ENCODE measurements at regions not wholly inside any gene's neighbourhood (a gene's known extent, or its start where the extent isn't known, plus 50 kb on each side); places are given as distances from the start of the nearest gene placed in this dataset.
A peak's percentile ranks its signal among the peaks of the same experiment; 100 is the strongest.

DNA sequence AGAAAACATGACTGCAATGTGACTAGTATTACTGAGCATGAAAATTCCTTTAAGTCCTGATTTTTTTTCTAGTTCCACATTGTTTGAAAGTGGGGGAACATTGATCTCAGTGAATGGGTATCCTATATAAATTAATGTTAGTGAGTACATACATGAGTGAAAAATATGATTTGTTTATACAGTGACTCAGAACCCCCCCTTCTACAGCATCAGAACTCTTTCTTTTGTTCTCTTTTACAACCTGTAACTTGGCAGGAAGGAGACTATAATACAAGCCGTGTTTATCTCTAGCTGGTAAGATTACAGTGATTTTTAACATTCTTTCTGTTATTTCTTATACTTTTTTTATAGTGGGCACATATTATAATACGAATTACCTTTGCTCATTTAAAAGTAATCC is 384.7 kb downstream of the PDCD6IP start:
- Histone ChIP-seq H3K4me2 (ENCODE audit: low read length) (peak overlapping the region; percentile 42), H3K9me3 (ENCODE audit: insufficient read depth, low read length) (no peaks in the 10 kb centered on the region), H3K4me3 (ENCODE audit: low read length) (no peak overlapping the region), H3K4me1 (ENCODE audit: low read length) (peaks cover 68% of the 10 kb centered on the region), H2AFZ (ENCODE audit: low read depth, low read length) (no peak overlapping the region), H4K20me1 (ENCODE audit: insufficient read depth, low read length) (no peaks in the 10 kb centered on the region), H3K27me3 (ENCODE audit: low read depth, low read length) (no peaks in the 10 kb centered on the region), H3K9ac (ENCODE audit: low read length) (no peak overlapping the region), H3K79me2 (ENCODE audit: low read length) (no peaks in the 10 kb centered on the region), H3K27ac (ENCODE audit: low read length) (peak overlapping the region; percentile 50), H3K36me3 (replicated peaks; ENCODE audit: low read depth, low read length) (no peaks in the 10 kb centered on the region)
- TF ChIP-seq EZH2phosphoT487 (IDR thresholded peaks at IDR 0.05; ENCODE audit: low read depth), result no peak

- Histone ChIP-seq H2AFZ (ENCODE audit: low read depth, low read length) (no peak overlapping the region), H3K36me3 (replicated peaks; ENCODE audit: low read depth, low read length) (no peaks in the 10 kb centered on the region), H3K9ac (ENCODE audit: low read length) (no peak overlapping the region), H3K9me3 (ENCODE audit: insufficient read depth, low read length) (no peaks in the 10 kb centered on the region), H3K4me2 (ENCODE audit: low read length) (no peak overlapping the region), H3K4me1 (ENCODE audit: low read length) (peaks cover 61% of the 10 kb centered on the region), H3K4me3 (ENCODE audit: low read length) (no peak overlapping the region), H3K79me2 (ENCODE audit: low read length) (no peaks in the 10 kb centered on the region), H3K27ac (ENCODE audit: low read length) (no peak overlapping the region), H3K27me3 (ENCODE audit: low read depth, low read length) (no peaks in the 10 kb centered on the region), H4K20me1 (ENCODE audit: insufficient read depth, low read length) (no peaks in the 10 kb centered on the region)
- TF ChIP-seq CTCF (IDR thresholded peaks at IDR 0.05; ENCODE audit: low read depth, low read length) (no peak), EZH2phosphoT487 (IDR thresholded peaks at IDR 0.05; ENCODE audit: low read depth) (no peak)
Observed at GRCh38 chr3:34183611-34184340, 385.3 kb downstream of the PDCD6IP start.

DNA sequence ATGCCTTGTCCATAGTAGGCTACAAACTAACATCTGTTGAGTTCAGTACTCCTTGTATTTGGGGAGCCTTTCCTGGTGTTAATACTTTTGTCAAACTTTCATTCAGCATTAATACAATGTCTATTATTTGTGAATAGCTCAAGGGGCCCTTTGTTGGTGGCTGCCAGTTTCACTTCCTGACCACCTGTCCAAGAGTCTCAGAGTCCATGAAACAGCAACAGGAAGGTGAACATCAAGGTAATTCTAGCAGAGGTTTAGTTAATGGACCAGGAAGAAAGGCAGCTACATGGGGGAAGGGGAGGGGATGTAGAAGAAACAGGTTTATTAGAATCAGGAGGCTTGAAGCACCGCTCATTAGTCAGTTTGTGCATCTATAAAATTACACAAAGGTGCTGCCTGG is 386.9 kb downstream of the PDCD6IP start:
- Histone ChIP-seq H3K4me3 (ENCODE audit: low read length) (0 out of 2 replicates have a peak overlapping the region, but pooled peaks have one; percentile 6), H4K20me1 (ENCODE audit: insufficient read depth, low read length) (no peaks in the 10 kb centered on the region), H3K27ac (ENCODE audit: low read length) (no peak overlapping the region), H3K9me3 (ENCODE audit: insufficient read depth, low read length) (no peaks in the 10 kb centered on the region), H2AFZ (ENCODE audit: low read depth, low read length) (no peak overlapping the region), H3K9ac (ENCODE audit: low read length) (no peak overlapping the region), H3K4me1 (ENCODE audit: low read length) (peaks cover 54% of the 10 kb centered on the region), H3K79me2 (ENCODE audit: low read length) (no peaks in the 10 kb centered on the region), H3K4me2 (ENCODE audit: low read length) (peak overlapping the region; percentile 6; the same call in 1 of the 2 replicates), H3K36me3 (replicated peaks; ENCODE audit: low read depth, low read length) (no peaks in the 10 kb centered on the region), H3K27me3 (ENCODE audit: low read depth, low read length) (no peaks in the 10 kb centered on the region)
- TF ChIP-seq EZH2phosphoT487 (IDR thresholded peaks at IDR 0.05; ENCODE audit: low read depth) (no peak), CTCF (IDR thresholded peaks at IDR 0.05; ENCODE audit: low read depth, low read length) (no peak)

DNA sequence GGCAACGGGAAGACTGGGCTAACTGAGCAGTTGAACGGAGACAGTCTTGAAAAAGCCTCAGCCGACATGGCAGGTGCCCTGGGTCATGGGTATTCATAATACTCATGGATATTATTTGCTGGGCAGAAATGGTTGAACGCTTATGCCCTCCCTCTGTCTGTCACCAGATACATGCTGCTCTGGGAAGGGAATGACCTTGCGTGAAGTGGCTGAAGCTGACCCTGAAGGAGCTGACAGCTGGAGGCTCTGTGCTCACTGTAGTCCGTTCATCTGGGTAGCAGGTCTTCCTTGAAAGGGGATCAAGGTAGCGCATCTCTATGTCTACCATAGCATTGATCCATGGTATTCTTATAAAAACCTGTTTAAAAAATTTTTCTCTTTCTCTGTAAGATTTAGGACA is 390.7 kb downstream of the PDCD6IP start:
- Histone ChIP-seq H3K9ac (ENCODE audit: low read length) (no peak overlapping the region), H3K4me3 (ENCODE audit: low read length) (no peak overlapping the region), H3K36me3 (replicated peaks; ENCODE audit: low read depth, low read length) (no peaks in the 10 kb centered on the region), H3K27me3 (ENCODE audit: low read depth, low read length) (no peaks in the 10 kb centered on the region), H3K79me2 (ENCODE audit: low read length) (no peaks in the 10 kb centered on the region), H2AFZ (ENCODE audit: low read depth, low read length) (no peak overlapping the region), H3K4me1 (ENCODE audit: low read length) (peaks cover 51% of the 10 kb centered on the region), H3K9me3 (ENCODE audit: insufficient read depth, low read length) (no peaks in the 10 kb centered on the region), H3K4me2 (ENCODE audit: low read length) (no peak overlapping the region), H3K27ac (ENCODE audit: low read length) (no peak overlapping the region), H4K20me1 (ENCODE audit: insufficient read depth, low read length) (no peaks in the 10 kb centered on the region)
- TF ChIP-seq EZH2phosphoT487 (IDR thresholded peaks at IDR 0.05; ENCODE audit: low read depth) (no peak), CTCF (IDR thresholded peaks at IDR 0.05; ENCODE audit: low read depth, low read length) (no peak)
